Prostate gland (tissue), 2 donors: ENCODE measurements at regions not wholly inside any gene's neighbourhood (a gene's known extent, or its start where the extent isn't known, plus 50 kb on each side); places are given as distances from the start of the nearest gene placed in this dataset.

Source experiments
- CTCF ChIP-seq, 4 experiments: fragments of 200-600 bp in 2 of 4; fragments of 450-650 bp in 2 of 4; sonication (generic) in 2 of 4; IDR thresholded peaks; 1 replicate in 3 of 4; 2 replicates in 1 of 4; pipeline ENCODE4 v1.5.1; 2016 to 2019; ENCODE audit warnings: antibody characterized with exemption in 4 of 4, mild to moderate bottlenecking in 2 of 4, moderate library complexity in 2 of 4
- POLR2A ChIP-seq: fragments of 450-650 bp; IDR thresholded peaks from one replicate; pipeline ENCODE4 v1.6.1; 2016; ENCODE audit warnings: antibody characterized with exemption, mild to moderate bottlenecking
- POLR2AphosphoS5 ChIP-seq: sonication (generic); formaldehyde crosslinking; IDR thresholded peaks from one replicate; pipeline ENCODE4 v1.6.1; 2017; ENCODE audit warnings: antibody characterized with exemption

GRCh38 chr4:170465429-170465828, 375.7 kb upstream of the AADAT start:
- TF ChIP-seq POLR2AphosphoS5: no peak
- no peak for TF ChIP-seq CTCF (IDR thresholded peaks at IDR 0.05)
- TF ChIP-seq POLR2A: no peak
